OCI-LY7 (cell line): ENCODE measurements at regions not wholly inside any gene's neighbourhood (a gene's known extent, or its start where the extent isn't known, plus 50 kb on each side); places are given as distances from the start of the nearest gene placed in this dataset.

Source experiments
- EZH2phosphoT487 ChIP-seq: fragments of 200-600 bp; sonication (generic); IDR thresholded peaks from 2 replicates; pipeline ENCODE4 v1.6.1; 2018; ENCODE audit warnings: low read depth, borderline replicate concordance, mild to moderate bottlenecking, mixed run types, antibody characterized with exemption, low read length, moderate library complexity, mixed read lengths
- TF ChIP-seq, protein P1 (sequence below): fragments of 200-600 bp; sonication (generic); conservative IDR thresholded peaks from 2 replicates; pipeline ENCODE4 v1.5.1; 2014; ENCODE audit warnings: mild to moderate bottlenecking, antibody characterized with exemption, low read length, moderate library complexity, mixed read lengths

DNA sequence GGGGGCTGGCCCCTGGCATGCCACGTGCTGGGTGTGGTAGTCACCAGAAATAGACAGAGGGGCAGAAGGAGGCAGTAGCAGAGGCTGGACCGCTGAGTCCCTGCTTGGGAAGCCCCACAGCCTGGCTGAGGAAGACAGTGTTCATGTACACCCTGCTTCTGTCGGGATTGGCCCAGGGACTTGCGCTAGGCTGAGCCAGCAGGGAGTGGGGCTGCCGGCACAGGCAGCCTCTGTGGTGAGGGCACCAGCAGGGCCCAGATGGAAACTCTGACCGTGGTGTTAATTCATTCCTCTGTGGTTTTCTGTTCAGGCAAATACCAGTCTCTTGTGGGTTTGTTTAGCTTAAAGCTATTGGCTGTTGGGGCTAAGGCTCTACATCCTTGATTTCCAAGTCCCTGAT lies 108.6 kb upstream of the RAD23B start:
- TF ChIP-seq, protein P1, sequence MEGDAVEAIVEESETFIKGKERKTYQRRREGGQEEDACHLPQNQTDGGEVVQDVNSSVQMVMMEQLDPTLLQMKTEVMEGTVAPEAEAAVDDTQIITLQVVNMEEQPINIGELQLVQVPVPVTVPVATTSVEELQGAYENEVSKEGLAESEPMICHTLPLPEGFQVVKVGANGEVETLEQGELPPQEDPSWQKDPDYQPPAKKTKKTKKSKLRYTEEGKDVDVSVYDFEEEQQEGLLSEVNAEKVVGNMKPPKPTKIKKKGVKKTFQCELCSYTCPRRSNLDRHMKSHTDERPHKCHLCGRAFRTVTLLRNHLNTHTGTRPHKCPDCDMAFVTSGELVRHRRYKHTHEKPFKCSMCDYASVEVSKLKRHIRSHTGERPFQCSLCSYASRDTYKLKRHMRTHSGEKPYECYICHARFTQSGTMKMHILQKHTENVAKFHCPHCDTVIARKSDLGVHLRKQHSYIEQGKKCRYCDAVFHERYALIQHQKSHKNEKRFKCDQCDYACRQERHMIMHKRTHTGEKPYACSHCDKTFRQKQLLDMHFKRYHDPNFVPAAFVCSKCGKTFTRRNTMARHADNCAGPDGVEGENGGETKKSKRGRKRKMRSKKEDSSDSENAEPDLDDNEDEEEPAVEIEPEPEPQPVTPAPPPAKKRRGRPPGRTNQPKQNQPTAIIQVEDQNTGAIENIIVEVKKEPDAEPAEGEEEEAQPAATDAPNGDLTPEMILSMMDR = no peak
- TF ChIP-seq EZH2phosphoT487 = no peak
